Motor neuron (in vitro differentiated cells): ENCODE measurements at regions not wholly inside any gene's neighbourhood (a gene's known extent, or its start where the extent isn't known, plus 50 kb on each side); places are given as distances from the start of the nearest gene placed in this dataset.

Source experiments
- ATAC-seq, 8 experiments: fragments of 200-7000 bp; cut with Tn5 transposase; replicated peaks in 6 of 8; 2 replicates each; pipeline ENCODE4 v1.8.0; 2021; ENCODE audit warnings: mild to moderate bottlenecking in 8 of 8, moderate library complexity in 8 of 8
- H3K27ac ChIP-seq, 2 donors: fragments of 250-450 bp; sonication (Bioruptor Pico); 2 replicates each; pipeline ENCODE4 v1.9.0; 2021; ENCODE audit warnings: antibody characterized with exemption in 2 of 2, mild to moderate bottlenecking in 2 of 2, moderate library complexity in 1 of 2
- H3K4me1 ChIP-seq, 2 donors: fragments of 250-450 bp; sonication (Bioruptor Pico); replicated peaks in 1 of 2; 2 replicates each; pipeline ENCODE4 v1.6.1; 2021; ENCODE audit warnings: antibody characterized with exemption in 2 of 2, mild to moderate bottlenecking in 2 of 2, moderate library complexity in 1 of 2
- H3K4me3 ChIP-seq, 5 donors: fragments of 250-450 bp; sonication (Bioruptor Pico); 2 replicates each; pipeline ENCODE4 v1.9.0; 2021; ENCODE audit warnings: antibody characterized with exemption in 5 of 5, mild to moderate bottlenecking in 5 of 5, moderate library complexity in 4 of 5
- WGBS, 10 experiments: fragments of 450-650 bp; shearing (Covaris generic); methylation state at CpG; one replicate each; pipeline ENCODE4 v1.0.0; 2022; 5-methylcytosine and 5-hydroxymethylcytosine counted together
- in situ Hi-C, 9 experiments: fragments of 400-800 bp; cut with MboI; loops; one replicate each; pipeline ENCODE4 v1.15.0; 2021; ENCODE audit warnings: low sequenced_read_pairs in 9 of 9, low pct_unique_long_range_greater_than_20kb in 2 of 9; ENCODE audit not compliant: unreplicated experiment in 9 of 9

DNA sequence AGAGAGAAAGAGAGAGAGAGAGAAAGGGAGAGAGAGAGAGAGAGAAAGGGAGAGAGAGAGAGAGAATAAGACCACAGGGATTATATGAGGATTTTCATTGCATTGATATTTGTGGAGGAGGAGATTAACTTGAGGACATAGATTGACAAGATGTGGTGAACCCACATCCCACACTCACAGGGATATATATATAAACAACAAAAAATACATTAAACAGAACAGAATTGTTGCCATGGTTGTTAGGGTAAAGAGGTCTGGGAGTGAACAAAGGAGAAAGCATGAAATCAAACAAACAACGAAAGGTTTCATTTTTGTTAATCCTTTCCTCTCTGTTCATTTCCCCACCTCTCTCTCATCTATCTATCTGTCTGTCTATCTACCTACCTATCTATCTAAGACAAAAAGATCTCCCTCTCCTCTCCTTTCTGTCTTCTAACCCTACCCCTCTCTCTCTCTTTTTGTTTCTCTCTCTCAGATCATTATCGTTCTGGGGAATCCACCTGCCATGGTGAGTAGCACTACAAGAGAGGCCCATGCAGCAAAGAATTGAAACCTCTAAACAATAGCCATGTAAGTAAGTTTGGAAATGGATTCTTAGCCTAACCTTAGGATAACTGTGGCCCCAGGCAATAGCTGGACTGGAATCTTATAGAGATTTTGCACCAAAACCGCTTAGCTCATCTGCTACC is 280.9 kb downstream of the RAP2B start:
- H3K4me1 ChIP-seq, result no peaks in the 10 kb centered on the region
- H3K4me3 ChIP-seq, result no peak overlapping the region
- 63 to 100% (median 86%) methylated on average over 1 to 3 of the region's 3 CpGs for WGBS, 10 experiments
- in situ Hi-C loops, result loop anchor here in 1 of 9 experiments (25.0 kb wide), 1 partner anchor 406 kb away; no protein-coding TSS in a partner anchor
- H3K27ac ChIP-seq, result no peak overlapping the region
- ATAC-seq, result no peak

DNA sequence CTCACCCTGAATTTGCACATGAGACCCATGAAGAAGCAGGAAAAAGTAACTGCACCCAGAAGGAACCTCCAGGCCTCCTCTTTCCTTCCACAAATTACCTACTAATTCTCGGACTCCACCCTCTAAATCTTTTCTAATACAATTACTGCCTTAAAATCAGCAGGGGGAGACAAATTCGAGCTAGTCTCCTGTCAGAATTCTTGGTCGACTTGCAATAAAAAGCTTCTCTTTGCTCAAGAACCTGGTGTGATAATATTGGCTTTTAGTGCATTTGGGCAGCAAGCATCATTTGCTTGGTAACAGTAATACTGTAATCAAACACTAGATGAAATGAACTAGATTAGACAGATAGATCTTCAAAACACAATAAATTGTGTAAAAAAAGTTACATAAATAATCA is 281.9 kb downstream of the RAP2B start:
- no peaks in the 10 kb centered on the region for H3K4me1 ChIP-seq
- in situ Hi-C loops, result loop anchor here in 1 of 9 experiments (25.0 kb wide), 1 partner anchor 407 kb away; no protein-coding TSS in a partner anchor
- 29 to 92% (median 69%) methylated on average over 1 to 3 of the region's 3 CpGs; no CpG with 5 or more reads in 1 of the 10 experiments for WGBS, 10 experiments
- ATAC-seq, result no peak
- H3K4me3 ChIP-seq, result no peak overlapping the region
- no peak overlapping the region for H3K27ac ChIP-seq

DNA sequence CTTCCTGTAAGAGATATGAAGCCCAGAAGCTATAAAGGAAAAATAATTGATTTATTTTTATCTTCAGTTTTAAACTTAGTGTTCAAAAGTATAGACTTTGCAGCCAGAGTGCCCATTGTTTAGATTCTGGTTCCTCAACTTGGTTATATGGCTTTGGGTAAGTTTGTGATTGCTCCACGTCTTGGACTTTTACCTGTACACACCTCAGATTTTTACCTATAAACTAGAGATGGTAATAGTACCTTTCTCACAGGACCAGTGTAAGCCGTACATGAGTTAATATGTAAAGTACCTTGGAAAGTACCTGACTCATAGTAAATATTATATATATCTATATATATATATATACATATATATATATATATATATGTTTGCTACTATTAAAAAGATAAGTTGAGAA is 283.8 kb downstream of the RAP2B start:
- H3K4me1 ChIP-seq, result no peaks in the 10 kb centered on the region
- no peak overlapping the region for H3K4me3 ChIP-seq
- no peak overlapping the region for H3K27ac ChIP-seq
- in situ Hi-C loops, result loop anchor here in 1 of 9 experiments (25.0 kb wide), 1 partner anchor 409 kb away; no protein-coding TSS in a partner anchor
- ATAC-seq, result no peak
- 45 to 100% (median 67%) methylated on average over 1 to 2 of the region's 2 CpGs; no CpG with 5 or more reads in 6 of the 10 experiments for WGBS, 10 experiments

DNA sequence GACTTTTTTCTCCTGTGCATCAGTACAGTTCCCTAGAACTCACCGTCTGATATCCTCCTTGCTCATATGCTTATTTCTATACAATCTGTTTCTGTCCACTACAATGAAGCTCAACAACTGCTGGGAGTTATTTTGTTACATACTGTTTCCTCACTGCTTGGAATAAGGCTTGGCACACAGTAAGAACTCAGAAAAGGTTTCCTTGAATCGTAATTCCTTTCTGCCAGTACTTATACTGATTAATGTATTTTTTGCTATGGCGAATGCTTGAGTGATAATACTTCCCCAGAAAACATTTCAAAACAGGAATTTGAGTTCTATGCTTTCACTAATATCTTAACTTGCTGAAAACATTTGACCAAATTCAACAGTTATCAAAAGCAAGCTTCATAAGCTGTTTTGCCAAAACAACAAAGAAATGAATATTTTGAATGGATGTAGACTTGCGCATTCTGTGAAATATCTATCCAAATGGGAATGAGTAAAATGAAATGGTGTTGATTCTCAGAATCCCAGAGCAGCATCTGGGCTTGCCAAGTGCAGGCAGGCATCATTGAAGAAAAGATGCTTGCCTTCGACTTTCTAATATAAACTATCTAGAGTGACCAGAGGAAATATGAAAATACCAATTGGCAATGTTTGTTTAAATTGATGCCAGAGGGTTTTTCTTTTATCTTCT is 286.3 kb downstream of the RAP2B start:
- H3K4me3 ChIP-seq, result no peak overlapping the region
- peak in 1 of 8 experiments; percentile 54 for ATAC-seq
- WGBS, 10 experiments, result 27 to 92% (median 60%) methylated on average over 1 to 5 of the region's 5 CpGs; no CpG with 5 or more reads in 1 of the 10 experiments
- H3K4me1 ChIP-seq, result no peaks in the 10 kb centered on the region
- H3K27ac ChIP-seq, result no peak overlapping the region
- in situ Hi-C loops, result loop anchor here in 1 of 9 experiments (25.0 kb wide), 1 partner anchor 411 kb away; no protein-coding TSS in a partner anchor

DNA sequence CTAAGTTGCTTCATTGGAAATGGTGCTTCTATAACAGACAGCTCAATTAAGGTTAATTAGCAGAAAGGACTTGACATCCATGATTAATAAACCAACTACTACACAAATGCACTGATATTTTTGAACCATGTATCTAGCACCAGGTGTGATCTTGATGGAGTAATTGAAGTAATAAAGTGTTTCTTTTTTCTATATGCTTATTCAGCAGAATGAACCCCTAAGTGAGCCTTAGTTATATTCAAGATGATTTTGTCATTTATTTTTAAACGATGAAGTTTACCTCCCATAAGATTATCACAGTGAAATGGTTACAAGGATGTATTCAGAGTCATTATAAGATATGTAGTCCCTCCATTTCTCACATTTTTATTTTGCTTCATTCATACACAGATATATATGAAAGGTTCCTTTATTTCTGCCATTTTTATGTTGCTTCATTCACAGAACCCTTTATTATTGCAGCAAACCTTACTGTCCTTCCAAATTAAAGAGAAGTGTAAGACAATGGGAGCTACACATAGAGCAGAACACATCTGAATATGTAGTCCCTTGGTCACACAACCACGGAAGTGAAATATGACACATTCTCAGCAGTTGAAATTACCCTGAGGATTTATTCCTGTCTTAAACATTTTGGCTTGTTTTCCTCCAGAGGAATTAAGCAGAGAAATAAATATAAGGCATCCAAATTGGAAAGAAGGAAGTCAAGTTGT is 295.0 kb downstream of the RAP2B start:
- Histone ChIP-seq H3K4me1 (no peaks in the 10 kb centered on the region), H3K4me3 (no peak overlapping the region), H3K27ac (no peak overlapping the region)
- ATAC-seq, result no peak
- 10 to 92% (median 73%) methylated on average over 1 to 2 of the region's 2 CpGs; no CpG with 5 or more reads in 2 of the 10 experiments for WGBS, 10 experiments
- in situ Hi-C loops, result no loop called here

DNA sequence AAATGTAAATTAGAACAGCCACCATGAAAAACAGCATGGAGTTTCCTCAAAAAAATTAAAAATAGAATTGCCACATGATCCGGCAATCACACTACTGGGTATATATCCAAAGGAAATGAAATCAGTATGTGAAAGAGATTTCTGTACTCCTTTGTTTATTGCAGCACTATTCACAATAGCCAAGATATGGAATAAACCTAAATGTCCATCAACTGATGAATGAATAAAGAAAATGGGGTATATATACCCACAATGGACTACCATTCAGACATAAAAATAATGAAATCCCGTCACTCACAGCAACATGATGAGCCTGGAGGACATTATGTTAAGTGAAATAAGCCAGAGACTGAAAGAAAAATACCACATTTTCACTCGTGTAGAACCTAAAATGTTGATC is 296.9 kb downstream of the RAP2B start:
- no peak overlapping the region for H3K27ac ChIP-seq
- no peak overlapping the region for H3K4me3 ChIP-seq
- in situ Hi-C loops, result no loop called here
- 21 to 81% (median 56%) methylated on average over 1 to 3 of the region's 3 CpGs; no CpG with 5 or more reads in 1 of the 10 experiments for WGBS, 10 experiments
- no peaks in the 10 kb centered on the region for H3K4me1 ChIP-seq
- ATAC-seq, result no peak

DNA sequence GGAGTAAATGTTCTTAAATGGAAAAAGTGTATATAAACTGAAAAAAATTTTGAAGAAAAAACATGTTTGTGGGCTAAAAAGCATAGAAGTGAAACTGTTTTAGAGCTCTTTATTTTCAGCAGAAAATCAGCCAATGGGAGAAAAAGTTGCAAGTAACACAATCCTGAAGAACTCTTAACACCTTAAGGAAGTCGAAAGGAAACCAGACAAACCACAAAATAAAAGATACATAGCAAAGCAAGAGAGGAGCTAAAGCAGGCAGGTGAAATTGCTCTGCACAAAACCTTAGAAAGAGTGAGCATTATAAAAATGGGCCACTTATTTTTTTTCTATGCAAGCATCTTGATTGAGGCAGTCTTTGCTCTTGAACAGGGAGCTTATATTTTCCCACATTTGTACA is 300.5 kb downstream of the RAP2B start:
- ATAC-seq, result no peak
- 14 to 100% (median 71%) methylated on average over 1 of the region's 1 CpG for WGBS, 10 experiments
- no peaks in the 10 kb centered on the region for H3K4me1 ChIP-seq
- no peak overlapping the region for H3K4me3 ChIP-seq
- no peak overlapping the region for H3K27ac ChIP-seq
- in situ Hi-C loops, result no loop called here

DNA sequence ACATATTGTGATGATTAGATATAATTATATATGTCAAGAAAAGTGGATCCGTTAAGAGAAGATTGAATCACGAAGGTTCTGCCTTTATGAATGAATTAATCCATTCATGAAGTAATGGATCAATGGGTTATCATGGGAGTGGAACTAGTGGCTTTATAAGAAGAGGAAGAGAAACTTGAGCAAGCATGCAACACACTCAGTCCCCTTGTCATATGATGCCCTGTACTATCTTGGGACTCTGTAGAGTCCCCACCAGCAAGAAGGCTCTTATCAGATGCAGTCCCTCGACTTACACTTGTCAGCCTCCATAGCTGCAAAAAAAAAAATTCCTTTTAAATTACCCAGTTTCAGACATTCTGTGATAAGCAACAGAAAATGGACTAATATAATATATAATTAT is 301.9 kb downstream of the RAP2B start:
- in situ Hi-C loops, result no loop called here
- H3K4me1 ChIP-seq, result no peaks in the 10 kb centered on the region
- ATAC-seq, result no peak
- WGBS, 10 experiments, result 50 to 86% (median 70%) methylated on average over 1 to 3 of the region's 3 CpGs; no CpG with 5 or more reads in 2 of the 10 experiments
- no peak overlapping the region for H3K4me3 ChIP-seq
- no peak overlapping the region for H3K27ac ChIP-seq

DNA sequence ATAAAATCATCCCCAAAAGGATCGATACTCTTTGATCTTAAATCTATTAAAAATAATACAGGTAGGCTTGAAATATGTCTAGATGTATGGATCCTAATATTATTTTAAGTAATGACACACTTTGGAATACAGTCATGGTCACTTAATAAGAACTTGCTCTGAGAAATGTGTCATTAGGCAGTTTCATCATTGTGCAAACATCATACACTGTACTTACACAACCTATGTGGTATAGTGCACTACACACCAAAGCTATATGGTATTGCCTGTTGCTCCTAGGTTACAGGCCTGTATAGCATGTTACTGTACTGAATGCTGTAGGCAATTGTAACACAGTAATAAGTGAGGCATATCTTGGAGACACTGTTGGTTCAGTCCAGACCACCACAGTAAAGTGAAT is 307.1 kb downstream of the RAP2B start:
- in situ Hi-C loops, result no loop called here
- ATAC-seq, result no peak
- H3K4me3 ChIP-seq, result no peak overlapping the region
- 67 to 100% (median 100%) methylated on average over 1 of the region's 1 CpG; no CpG with 5 or more reads in 3 of the 10 experiments for WGBS, 10 experiments
- no peaks in the 10 kb centered on the region for H3K4me1 ChIP-seq
- H3K27ac ChIP-seq, result no peak overlapping the region

DNA sequence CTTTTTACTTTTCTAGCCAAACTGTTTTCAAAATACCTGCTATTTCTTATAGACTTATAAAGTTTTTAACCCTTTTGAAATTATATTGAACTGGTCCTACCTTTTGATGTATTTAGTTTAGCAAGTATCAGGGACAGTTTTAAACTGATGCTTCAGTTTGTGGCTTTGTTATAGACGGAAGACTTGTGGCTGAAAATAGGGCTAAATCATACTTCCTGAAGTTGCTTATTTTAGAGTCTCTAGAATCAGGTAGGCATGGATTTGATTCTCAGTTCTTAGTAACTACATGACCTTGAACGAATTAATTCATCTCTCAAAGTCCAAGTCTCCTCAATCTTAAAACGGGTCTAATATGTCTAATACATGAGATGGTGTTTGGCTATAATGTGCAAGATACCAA is 322.8 kb downstream of the RAP2B start:
- no peaks in the 10 kb centered on the region for H3K4me1 ChIP-seq

DNA sequence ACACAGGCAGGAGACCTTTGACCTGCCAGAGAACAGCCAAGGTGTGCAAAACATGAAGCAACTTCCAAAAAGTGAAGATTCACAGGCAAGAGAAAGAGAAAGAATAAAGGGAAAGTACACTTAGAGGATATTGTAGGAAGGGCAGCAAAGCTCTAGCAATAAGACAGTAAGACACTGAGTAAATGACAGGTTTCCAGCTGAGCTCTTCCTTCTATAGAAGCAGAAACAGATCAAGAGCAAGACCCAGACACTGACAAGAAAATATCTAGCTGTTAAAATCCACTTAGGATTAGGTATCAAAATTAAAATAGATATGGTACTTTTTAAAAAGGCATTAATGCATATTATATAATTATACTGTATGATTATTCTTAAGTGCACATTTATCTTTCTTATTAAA is 333.4 kb downstream of the RAP2B start:
- Histone ChIP-seq H3K4me3 (no peak overlapping the region), H3K4me1 (no peaks in the 10 kb centered on the region), H3K27ac (no peak overlapping the region)
- in situ Hi-C loops, result no loop called here
- no peak for ATAC-seq

More for the DNA sequence above, 322.8 kb downstream of the RAP2B start:
- 65 to 100% (median 83%) methylated on average over 1 to 3 of the region's 3 CpGs; no CpG with 5 or more reads in 1 of the 10 experiments for WGBS, 10 experiments
- no peak overlapping the region for H3K27ac ChIP-seq
- in situ Hi-C loops, result no loop called here
- ATAC-seq, result no peak
- no peak overlapping the region for H3K4me3 ChIP-seq

DNA sequence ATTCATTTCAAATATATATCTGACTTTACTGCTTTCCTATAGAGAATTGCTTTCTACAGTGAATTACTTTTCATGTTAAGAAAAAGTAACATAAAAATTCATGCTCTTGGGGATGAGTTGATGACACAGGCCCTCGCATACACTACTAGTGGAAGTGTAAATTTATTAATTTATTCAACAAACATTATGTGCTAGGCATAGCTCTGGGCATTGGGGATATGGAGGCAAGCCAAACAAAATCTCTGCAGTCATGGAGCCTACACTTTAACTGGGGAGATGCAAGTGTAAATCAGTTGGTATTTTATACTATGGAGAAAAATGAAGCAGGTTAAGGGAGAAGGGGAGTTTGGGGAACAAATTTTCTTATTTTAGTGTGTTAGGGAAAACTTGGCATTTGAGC is 340.7 kb downstream of the RAP2B start:
- no peak overlapping the region for H3K4me3 ChIP-seq
- in situ Hi-C loops, result no loop called here
- WGBS, 10 experiments, result 0 to 88% (median 29%) methylated on average over 1 of the region's 1 CpG; no CpG with 5 or more reads in 5 of the 10 experiments
- ATAC-seq, result peak in 2 of 8 experiments; percentile 68 to 99
- H3K4me1 ChIP-seq, result no peaks in the 10 kb centered on the region
- H3K27ac ChIP-seq, result no peak overlapping the region

DNA sequence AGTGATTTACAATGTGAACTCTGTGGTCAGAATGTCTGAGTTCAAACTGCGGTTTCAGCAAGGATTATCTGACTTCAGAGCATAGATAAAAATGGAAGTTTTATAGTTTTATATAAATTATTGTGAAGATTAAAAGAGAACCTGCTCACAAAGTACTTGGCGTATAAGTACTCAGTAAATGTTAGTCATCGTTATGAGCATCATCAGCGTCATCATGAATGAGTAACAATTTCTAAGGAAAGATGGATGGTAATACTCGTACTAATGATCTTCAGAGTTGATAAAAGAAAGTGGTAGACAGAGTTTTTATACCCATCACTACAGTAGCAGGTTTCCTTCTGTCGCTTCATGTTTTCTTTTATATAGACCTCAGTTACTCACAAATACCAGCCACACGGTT is 341.8 kb downstream of the RAP2B start:
- in situ Hi-C loops, result no loop called here
- WGBS, 10 experiments, result 60 to 100% (median 90%) methylated on average over 1 to 7 of the region's 7 CpGs

More for the DNA sequence above, 341.8 kb downstream of the RAP2B start:
- H3K4me3 ChIP-seq, result no peak overlapping the region
- no peak overlapping the region for H3K27ac ChIP-seq
- H3K4me1 ChIP-seq, result no peaks in the 10 kb centered on the region
- ATAC-seq, result no peak
